ENCODE measurements at regions not wholly inside any gene's neighbourhood (a gene's known extent, or its start where the extent isn't known, plus 50 kb on each side); places are given as distances from the start of the nearest gene placed in this dataset.

- TF ChIP-seq, protein P1, sequence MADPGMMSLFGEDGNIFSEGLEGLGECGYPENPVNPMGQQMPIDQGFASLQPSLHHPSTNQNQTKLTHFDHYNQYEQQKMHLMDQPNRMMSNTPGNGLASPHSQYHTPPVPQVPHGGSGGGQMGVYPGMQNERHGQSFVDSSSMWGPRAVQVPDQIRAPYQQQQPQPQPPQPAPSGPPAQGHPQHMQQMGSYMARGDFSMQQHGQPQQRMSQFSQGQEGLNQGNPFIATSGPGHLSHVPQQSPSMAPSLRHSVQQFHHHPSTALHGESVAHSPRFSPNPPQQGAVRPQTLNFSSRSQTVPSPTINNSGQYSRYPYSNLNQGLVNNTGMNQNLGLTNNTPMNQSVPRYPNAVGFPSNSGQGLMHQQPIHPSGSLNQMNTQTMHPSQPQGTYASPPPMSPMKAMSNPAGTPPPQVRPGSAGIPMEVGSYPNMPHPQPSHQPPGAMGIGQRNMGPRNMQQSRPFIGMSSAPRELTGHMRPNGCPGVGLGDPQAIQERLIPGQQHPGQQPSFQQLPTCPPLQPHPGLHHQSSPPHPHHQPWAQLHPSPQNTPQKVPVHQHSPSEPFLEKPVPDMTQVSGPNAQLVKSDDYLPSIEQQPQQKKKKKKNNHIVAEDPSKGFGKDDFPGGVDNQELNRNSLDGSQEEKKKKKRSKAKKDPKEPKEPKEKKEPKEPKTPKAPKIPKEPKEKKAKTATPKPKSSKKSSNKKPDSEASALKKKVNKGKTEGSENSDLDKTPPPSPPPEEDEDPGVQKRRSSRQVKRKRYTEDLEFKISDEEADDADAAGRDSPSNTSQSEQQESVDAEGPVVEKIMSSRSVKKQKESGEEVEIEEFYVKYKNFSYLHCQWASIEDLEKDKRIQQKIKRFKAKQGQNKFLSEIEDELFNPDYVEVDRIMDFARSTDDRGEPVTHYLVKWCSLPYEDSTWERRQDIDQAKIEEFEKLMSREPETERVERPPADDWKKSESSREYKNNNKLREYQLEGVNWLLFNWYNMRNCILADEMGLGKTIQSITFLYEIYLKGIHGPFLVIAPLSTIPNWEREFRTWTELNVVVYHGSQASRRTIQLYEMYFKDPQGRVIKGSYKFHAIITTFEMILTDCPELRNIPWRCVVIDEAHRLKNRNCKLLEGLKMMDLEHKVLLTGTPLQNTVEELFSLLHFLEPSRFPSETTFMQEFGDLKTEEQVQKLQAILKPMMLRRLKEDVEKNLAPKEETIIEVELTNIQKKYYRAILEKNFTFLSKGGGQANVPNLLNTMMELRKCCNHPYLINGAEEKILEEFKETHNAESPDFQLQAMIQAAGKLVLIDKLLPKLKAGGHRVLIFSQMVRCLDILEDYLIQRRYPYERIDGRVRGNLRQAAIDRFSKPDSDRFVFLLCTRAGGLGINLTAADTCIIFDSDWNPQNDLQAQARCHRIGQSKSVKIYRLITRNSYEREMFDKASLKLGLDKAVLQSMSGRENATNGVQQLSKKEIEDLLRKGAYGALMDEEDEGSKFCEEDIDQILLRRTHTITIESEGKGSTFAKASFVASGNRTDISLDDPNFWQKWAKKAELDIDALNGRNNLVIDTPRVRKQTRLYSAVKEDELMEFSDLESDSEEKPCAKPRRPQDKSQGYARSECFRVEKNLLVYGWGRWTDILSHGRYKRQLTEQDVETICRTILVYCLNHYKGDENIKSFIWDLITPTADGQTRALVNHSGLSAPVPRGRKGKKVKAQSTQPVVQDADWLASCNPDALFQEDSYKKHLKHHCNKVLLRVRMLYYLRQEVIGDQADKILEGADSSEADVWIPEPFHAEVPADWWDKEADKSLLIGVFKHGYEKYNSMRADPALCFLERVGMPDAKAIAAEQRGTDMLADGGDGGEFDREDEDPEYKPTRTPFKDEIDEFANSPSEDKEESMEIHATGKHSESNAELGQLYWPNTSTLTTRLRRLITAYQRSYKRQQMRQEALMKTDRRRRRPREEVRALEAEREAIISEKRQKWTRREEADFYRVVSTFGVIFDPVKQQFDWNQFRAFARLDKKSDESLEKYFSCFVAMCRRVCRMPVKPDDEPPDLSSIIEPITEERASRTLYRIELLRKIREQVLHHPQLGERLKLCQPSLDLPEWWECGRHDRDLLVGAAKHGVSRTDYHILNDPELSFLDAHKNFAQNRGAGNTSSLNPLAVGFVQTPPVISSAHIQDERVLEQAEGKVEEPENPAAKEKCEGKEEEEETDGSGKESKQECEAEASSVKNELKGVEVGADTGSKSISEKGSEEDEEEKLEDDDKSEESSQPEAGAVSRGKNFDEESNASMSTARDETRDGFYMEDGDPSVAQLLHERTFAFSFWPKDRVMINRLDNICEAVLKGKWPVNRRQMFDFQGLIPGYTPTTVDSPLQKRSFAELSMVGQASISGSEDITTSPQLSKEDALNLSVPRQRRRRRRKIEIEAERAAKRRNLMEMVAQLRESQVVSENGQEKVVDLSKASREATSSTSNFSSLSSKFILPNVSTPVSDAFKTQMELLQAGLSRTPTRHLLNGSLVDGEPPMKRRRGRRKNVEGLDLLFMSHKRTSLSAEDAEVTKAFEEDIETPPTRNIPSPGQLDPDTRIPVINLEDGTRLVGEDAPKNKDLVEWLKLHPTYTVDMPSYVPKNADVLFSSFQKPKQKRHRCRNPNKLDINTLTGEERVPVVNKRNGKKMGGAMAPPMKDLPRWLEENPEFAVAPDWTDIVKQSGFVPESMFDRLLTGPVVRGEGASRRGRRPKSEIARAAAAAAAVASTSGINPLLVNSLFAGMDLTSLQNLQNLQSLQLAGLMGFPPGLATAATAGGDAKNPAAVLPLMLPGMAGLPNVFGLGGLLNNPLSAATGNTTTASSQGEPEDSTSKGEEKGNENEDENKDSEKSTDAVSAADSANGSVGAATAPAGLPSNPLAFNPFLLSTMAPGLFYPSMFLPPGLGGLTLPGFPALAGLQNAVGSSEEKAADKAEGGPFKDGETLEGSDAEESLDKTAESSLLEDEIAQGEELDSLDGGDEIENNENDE (IDR thresholded peaks at IDR 0.05; ENCODE audit: insufficient replicate concordance, low read length), result no peak
- TF ChIP-seq KDM5A (IDR thresholded peaks at IDR 0.05; ENCODE audit: low read length) (no peak), NANOG (IDR thresholded peaks at IDR 0.05; ENCODE audit: insufficient read depth, low read depth, low read length, poor library complexity, severe bottlenecking) (no peak), EZH2 (IDR thresholded peaks at IDR 0.05; ENCODE audit: low read depth, low read length, severe bottlenecking) (no peak), CBX8 (IDR thresholded peaks at IDR 0.05; ENCODE audit: borderline replicate concordance, low read depth, low read length) (no peak), NRF1 (IDR thresholded peaks at IDR 0.05; ENCODE audit: low read depth, low read length) (no peak), FOSL1 (IDR thresholded peaks at IDR 0.05; ENCODE audit: insufficient read depth, low read depth, low read length) (no peak), E2F6 (IDR thresholded peaks at IDR 0.05) (no peak)
Observed at GRCh38 chr15:25544076-25544475, 105.3 kb upstream of the UBE3A start (continued).
